SK-N-MC (cell line): ENCODE measurements at regions not wholly inside any gene's neighbourhood (a gene's known extent, or its start where the extent isn't known, plus 50 kb on each side); places are given as distances from the start of the nearest gene placed in this dataset.

ENCODE experiments used
- EZH2 ChIP-seq: fragments of 200-600 bp; sonication (generic); IDR thresholded peaks from one replicate; pipeline ENCODE4 v1.6.1; 2017; ENCODE audit warnings: antibody characterized with exemption
- FOXP2 ChIP-seq: optimal IDR thresholded peaks from 2 replicates; pipeline ENCODE3; 2011; ENCODE audit warnings: mild to moderate bottlenecking, moderate library complexity; ENCODE audit not compliant: insufficient read depth; ENCODE audit errors: extremely low read length, control extremely low read depth
- POLR2AphosphoS5 ChIP-seq: IDR thresholded peaks from 2 replicates; pipeline ENCODE4 v1.6.1; 2012; ENCODE audit warnings: mild to moderate bottlenecking, low read depth, low read length, borderline replicate concordance

DNA sequence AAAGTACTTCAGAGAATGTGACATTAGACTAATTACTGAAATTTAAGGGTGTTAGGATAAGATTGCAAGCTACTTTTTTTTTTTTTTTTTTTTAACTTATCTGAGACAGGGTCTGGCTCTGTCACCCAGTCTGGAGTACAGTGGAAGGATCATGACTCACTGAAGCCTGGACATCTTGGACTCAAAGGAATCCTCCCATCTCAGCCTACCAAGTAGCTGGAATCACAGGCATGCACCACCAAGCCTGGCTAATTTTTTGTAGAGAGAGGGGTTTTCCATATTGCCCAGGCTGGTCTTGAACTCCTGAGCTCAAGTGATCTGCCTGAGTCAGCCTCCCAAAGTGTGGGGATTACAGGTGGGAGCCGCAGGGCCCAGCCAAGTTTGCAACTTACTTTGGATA lies 1246.0 kb upstream of the ZEB2 start:
- TF ChIP-seq POLR2AphosphoS5 (no peak), EZH2 (no peak), FOXP2 (no peak)
